Large intestine (tissue), 3 donors: ENCODE measurements at regions not wholly inside any gene's neighbourhood (a gene's known extent, or its start where the extent isn't known, plus 50 kb on each side); places are given as distances from the start of the nearest gene placed in this dataset.
"Not testable (repeated sequence)": the region's sequence is repeated elsewhere in the genome, so short reads cannot be mapped to it uniquely, and the experiment has no call there.

Source experiments
- DNase-seq, 2 donors: peaks; one replicate each; pipeline versions ENCODE4 v3.0.0 to v3.0.0-alpha.2; 2013
- H3K27ac ChIP-seq: one replicate; pipeline ENCODE4 v1.5.1; 2013; ENCODE audit warnings: low read length
- H3K27me3 ChIP-seq: 2 replicates; pipeline ENCODE4 v1.6.1; 2013; ENCODE audit warnings: low read length; ENCODE audit not compliant: control insufficient read depth, insufficient read depth
- H3K36me3 ChIP-seq: 2 replicates; pipeline ENCODE4 v1.6.1; 2013; ENCODE audit warnings: low read length; ENCODE audit not compliant: control insufficient read depth, insufficient read depth
- H3K4me1 ChIP-seq: one replicate; pipeline ENCODE4 v1.6.1; 2013; ENCODE audit warnings: low read length; ENCODE audit not compliant: control insufficient read depth, insufficient read depth
- H3K4me3 ChIP-seq: one replicate; pipeline ENCODE4 v1.5.1; 2013; ENCODE audit warnings: low read length
- H3K9me3 ChIP-seq: one replicate; pipeline ENCODE4 v1.6.1; 2013; ENCODE audit warnings: mild to moderate bottlenecking, low read depth, low read length, moderate library complexity; ENCODE audit not compliant: control insufficient read depth
- WGBS: methylation state at CpG from one replicate; pipeline ENCODE4 v1.1.5; 2013; ENCODE audit warnings: low lambda C conversion rate; ENCODE audit not compliant: insufficient coverage; 5-methylcytosine and 5-hydroxymethylcytosine counted together

DNA sequence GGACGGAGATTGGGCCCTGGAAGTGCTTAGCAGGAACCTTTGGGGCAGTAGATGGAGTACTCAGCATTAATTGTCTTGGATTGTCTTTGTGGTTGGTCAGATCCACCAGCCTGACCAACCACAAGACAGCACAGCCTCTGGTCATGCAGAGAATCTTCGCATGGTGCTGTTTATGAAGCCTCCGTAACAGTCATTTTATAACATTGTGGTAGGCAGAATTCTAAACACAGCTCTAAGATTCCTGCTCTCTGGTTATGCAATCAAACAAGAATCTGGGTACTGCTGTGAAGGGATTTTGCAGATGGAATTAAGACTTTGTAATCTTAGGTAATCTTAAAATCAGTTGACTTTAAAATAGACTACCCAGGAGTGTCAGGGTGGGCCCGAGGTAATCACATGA, 312.2 kb upstream of the GOT2 start:
- no peaks in the 10 kb centered on the region for H3K27me3 ChIP-seq
- H3K9me3 ChIP-seq: no peaks in the 10 kb centered on the region
- no peaks in the 10 kb centered on the region for H3K4me1 ChIP-seq
- no peaks in the 10 kb centered on the region for H3K36me3 ChIP-seq
- H3K27ac ChIP-seq: no peak overlapping the region
- no peak for DNase-seq
- H3K4me3 ChIP-seq: no peak overlapping the region
- no CpG with 5 or more reads among the region's 4 CpGs for WGBS

DNA sequence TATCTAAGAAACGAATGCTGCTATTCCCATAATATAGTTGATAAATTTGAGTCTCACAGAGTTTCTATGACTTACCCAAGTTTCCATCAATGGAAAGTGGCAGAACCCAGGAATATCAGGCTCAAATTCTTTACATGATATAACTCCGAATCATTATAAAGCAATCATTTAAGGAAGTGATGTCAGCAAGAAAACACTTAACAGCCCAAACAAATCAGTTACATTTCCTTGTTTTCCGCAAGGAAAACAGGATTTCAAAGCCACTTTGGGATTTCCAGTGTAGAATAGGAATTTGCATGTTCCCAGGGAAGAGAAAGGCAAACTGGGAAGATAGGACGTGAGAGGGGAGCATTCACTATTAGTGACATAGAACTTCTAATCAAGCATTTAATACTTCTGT, 311.4 kb upstream of the GOT2 start:
- 76% methylated on average over 3 of the region's 4 CpGs for WGBS
- no peaks in the 10 kb centered on the region for H3K4me1 ChIP-seq
- DNase-seq: no peak
- H3K27ac ChIP-seq: no peak overlapping the region
- no peaks in the 10 kb centered on the region for H3K36me3 ChIP-seq
- H3K27me3 ChIP-seq: no peaks in the 10 kb centered on the region
- H3K9me3 ChIP-seq: no peaks in the 10 kb centered on the region
- no peak overlapping the region for H3K4me3 ChIP-seq

DNA sequence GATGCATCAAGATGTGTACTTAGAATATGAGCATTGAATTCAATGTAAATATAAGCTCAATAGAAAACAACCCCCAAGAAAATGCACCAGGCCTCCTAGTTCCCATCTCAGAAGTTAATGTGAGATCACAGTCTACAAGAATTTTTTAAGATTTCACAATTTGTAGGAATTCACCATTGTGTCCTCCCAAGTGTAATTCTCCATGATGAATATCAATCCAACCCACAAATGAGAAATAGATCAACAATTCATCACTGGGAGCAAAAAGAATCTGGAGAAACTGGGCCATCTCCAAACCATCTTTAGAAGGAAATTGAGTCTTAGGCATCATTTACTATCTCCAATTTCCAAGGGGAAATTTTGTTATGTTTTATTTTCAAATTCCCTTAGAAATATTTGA, 310.5 kb upstream of the GOT2 start:
- H3K9me3 ChIP-seq: no peaks in the 10 kb centered on the region
- H3K27me3 ChIP-seq: no peaks in the 10 kb centered on the region
- no peaks in the 10 kb centered on the region for H3K36me3 ChIP-seq
- no peak overlapping the region for H3K4me3 ChIP-seq
- DNase-seq: no peak
- no peak overlapping the region for H3K27ac ChIP-seq
- H3K4me1 ChIP-seq: no peaks in the 10 kb centered on the region

DNA sequence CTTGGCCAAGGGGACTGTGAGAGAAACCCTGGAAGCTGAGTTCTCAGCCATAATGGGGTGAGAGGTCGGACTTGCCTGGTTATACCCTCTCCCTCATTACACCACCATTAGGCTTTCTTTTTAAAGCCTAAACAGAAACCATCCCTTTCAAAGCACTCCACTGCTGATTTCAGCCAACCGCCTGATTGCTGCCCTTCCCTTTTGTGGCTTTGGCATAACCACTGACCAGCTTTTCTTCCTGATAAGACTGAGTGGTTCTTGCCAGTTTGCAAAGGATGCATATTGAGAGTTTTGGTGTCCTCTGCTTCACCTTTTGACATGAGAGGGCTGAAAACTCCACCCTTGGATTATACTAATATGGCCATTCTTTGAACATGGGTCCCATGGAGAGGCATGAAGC, 308.2 kb upstream of the GOT2 start:
- no peaks in the 10 kb centered on the region for H3K9me3 ChIP-seq
- no peaks in the 10 kb centered on the region for H3K4me1 ChIP-seq

DNA sequence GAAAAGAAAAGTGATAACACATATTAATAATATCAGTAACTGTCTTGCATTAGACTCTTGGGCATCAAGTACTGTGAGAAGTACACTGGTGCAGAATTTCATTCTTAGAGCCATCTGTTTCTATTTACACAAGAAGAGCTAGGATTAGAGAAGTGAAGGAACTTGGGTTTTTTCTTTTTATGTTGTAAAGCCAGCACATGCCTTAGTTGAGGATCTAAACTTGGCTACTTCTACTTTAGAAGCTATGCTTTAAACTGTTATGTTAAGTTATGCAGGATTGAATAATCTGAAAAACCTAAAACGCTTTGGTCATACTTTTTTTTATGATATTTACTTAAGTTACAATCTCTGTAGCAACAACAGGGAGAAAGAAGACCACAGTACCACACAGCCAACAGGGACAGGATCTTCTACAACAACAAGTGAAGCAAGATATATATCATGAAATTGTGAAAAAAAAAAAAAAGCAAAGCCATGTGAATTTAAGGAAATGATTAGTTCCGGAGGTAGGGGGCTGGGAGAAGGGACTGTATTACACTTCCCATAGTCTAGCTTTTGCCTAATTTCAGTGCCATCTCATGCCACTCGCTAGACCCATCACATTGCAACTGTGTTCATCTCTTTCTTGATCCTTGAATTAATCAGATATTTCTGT, 305.1 kb upstream of the GOT2 start:
- no peak for DNase-seq
- no peaks in the 10 kb centered on the region for H3K9me3 ChIP-seq

More for the DNA sequence above, 308.2 kb upstream of the GOT2 start:
- Histone ChIP-seq H3K27me3 (no peaks in the 10 kb centered on the region), H3K27ac (no peak overlapping the region), H3K36me3 (no peaks in the 10 kb centered on the region), H3K4me3 (no peak overlapping the region)
- WGBS: no CpG with 5 or more reads among the region's 2 CpGs
- DNase-seq: no peak

DNA sequence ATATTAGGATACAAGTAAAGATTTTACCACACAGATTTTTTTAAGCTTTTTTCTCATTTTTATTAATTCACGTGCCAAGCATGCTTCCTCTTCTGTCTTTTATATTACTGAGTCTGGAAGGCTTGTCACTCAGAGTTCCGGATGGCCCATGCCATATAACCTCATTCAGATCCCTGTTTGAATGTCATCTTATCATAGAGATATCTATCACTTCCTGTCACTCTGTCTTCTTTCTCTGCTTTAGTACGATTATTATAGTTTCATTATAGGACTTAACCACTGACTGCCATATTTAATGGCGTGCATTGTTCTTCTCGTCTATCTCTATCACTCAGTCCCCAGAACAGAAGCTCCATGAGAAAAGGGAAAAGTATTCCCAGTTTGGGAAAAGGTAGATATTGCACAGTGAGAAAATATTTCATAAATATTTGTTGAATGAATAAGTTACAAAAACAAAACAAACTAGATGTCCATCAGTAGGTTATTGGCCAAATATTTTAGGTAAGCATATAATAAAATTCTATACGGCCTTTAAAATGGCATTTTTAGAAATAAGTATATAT, 296.9 kb upstream of the GOT2 start:
- 93% methylated on average over 6 of the region's 6 CpGs for WGBS
- DNase-seq: no peak
- H3K4me3 ChIP-seq: no peak overlapping the region
- H3K27ac ChIP-seq: no peak overlapping the region
- no peaks in the 10 kb centered on the region for H3K27me3 ChIP-seq
- H3K4me1 ChIP-seq: no peaks in the 10 kb centered on the region
- H3K9me3 ChIP-seq: no peaks in the 10 kb centered on the region
- no peaks in the 10 kb centered on the region for H3K36me3 ChIP-seq

More for the DNA sequence above, 305.1 kb upstream of the GOT2 start:
- no peaks in the 10 kb centered on the region for H3K36me3 ChIP-seq
- no CpG with 5 or more reads among the region's 3 CpGs for WGBS
- no peak overlapping the region for H3K4me3 ChIP-seq
- no peaks in the 10 kb centered on the region for H3K27me3 ChIP-seq
- no peak overlapping the region for H3K27ac ChIP-seq
- H3K4me1 ChIP-seq: no peaks in the 10 kb centered on the region

DNA sequence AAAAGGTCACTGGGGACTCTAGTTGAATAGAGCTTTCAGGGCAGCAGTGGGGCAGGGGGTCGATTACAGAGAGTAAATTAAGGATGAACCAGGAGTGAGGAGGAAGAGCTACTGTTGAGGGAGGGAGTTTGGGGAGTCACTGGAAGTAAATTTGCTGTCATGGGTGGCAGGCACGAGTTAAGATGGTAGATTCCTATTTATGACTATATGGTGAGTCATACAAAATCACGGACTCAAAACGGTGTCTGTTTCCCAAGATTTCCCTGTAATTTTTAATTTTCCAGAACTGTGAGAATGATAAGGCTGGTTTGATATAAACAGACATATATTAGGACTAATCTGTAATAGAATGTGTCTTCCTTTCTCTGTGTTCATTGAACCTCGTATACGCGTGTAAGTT, 287.6 kb upstream of the GOT2 start:
- Histone ChIP-seq H3K4me3 (no peak overlapping the region), H3K4me1 (no peaks in the 10 kb centered on the region), H3K27ac (no peak overlapping the region), H3K36me3 (no peaks in the 10 kb centered on the region), H3K27me3 (no peaks in the 10 kb centered on the region), H3K9me3 (no peaks in the 10 kb centered on the region)
- WGBS: 89% methylated on average over 7 of the region's 7 CpGs
- DNase-seq: no peak

DNA sequence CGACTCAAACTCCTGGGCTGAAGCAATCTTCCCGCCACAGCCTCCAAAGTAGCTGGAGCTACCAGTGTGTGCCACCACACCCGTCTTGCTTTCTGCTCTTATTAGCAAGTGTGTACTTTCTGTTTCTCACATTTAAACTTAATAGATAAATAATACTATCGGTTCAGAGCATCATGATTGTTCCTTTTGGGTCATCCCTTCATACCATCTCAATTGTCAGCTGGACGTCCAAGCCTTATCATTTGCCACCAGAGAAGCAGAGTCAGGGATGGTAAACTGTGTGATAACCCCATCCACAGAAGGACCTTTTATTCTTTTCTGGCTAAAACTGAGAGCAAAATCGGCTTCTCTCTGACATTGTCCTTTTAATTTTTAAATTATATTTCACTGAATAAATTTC, 279.8 kb upstream of the GOT2 start:
- Histone ChIP-seq H3K27ac (no peak overlapping the region), H3K36me3 (no peaks in the 10 kb centered on the region), H3K27me3 (no peaks in the 10 kb centered on the region), H3K4me1 (no peaks in the 10 kb centered on the region), H3K4me3 (no peak overlapping the region), H3K9me3 (no peaks in the 10 kb centered on the region)
- DNase-seq: no peak
- 61% methylated on average over 3 of the region's 6 CpGs for WGBS

DNA sequence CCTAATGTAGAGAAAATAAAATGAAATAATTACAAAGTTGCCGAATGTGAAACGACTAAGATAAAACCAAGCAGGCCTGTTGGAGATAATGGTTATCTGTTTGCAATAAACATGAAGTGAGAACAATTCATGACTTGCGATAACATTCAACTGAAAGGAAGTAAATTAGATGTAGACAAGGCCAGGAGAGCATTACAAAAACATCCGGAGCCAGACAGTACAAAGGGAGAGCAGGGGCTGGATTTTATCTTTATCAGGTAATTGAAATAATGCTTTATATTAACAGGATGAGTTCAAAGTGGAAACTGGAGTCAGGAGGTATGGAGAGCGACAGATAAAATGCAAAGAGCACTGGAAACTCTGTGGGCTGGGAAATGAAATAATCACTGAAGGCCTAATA, 265.6 kb upstream of the GOT2 start:
- 30% methylated on average over 2 of the region's 5 CpGs for WGBS
- no peak for DNase-seq
- no peaks in the 10 kb centered on the region for H3K36me3 ChIP-seq
- H3K4me3 ChIP-seq: no peak overlapping the region
- no peaks in the 10 kb centered on the region for H3K27me3 ChIP-seq
- no peak overlapping the region for H3K27ac ChIP-seq
- H3K9me3 ChIP-seq: no peaks in the 10 kb centered on the region
- H3K4me1 ChIP-seq: no peaks in the 10 kb centered on the region

DNA sequence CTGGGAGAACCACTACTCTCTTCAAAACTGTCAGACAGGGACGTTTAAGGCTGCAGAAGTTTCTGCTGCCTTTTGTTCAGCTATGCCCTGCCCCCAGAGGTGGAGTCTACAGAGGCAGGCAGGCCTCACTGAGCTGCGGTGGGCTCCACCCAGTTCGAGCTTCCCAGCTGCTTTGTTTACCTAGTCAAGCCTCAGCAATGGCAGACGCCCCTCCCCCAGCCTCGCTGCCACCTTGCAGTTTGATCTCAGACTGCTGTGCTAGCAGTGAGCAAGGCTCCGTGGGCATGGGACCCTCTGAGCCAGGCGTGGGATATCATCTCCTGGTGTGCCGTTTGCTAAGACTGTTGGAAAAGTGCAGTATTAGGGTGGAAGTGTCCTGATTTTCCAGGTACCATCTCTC, 258.6 kb upstream of the GOT2 start:
- no CpG with 5 or more reads among the region's 8 CpGs for WGBS
- H3K36me3 ChIP-seq, H3K27me3 ChIP-seq: not testable (repeated sequence)

More for the DNA sequence above, 258.6 kb upstream of the GOT2 start:
- H3K4me1 ChIP-seq, H3K9me3 ChIP-seq, H3K4me3 ChIP-seq, DNase-seq, H3K27ac ChIP-seq: not testable (repeated sequence)
